HG02588 (cell line): ENCODE measurements at regions not wholly inside any gene's neighbourhood (a gene's known extent, or its start where the extent isn't known, plus 50 kb on each side); places are given as distances from the start of the nearest gene placed in this dataset.
"Not testable (repeated sequence)": the region's sequence is repeated elsewhere in the genome, so short reads cannot be mapped to it uniquely, and the experiment has no call there.

Experiments
- ATAC-seq: cut with Tn5 transposase; IDR thresholded peaks from one replicate; pipeline ENCODE4 v1.9.1; 2021; ENCODE audit warnings: mild to moderate bottlenecking, moderate library complexity; ENCODE audit not compliant: unreplicated experiment

GRCh38 chr7:50251765-50252164 lies 52.8 kb upstream of the IKZF1 start:
- no peak for ATAC-seq

- ATAC-seq: no peak
These were observed 58.0 kb upstream of the IKZF1 start for GRCh38 chr7:50246551-50246950.

- ATAC-seq: not testable (repeated sequence)
These were observed 62.4 kb upstream of the IKZF1 start for GRCh38 chr7:50242111-50242510.

GRCh38 chr7:50240699-50241098 lies 63.8 kb upstream of the IKZF1 start:
- ATAC-seq: not testable (repeated sequence)

GRCh38 chr7:50229964-50230363 lies 74.6 kb upstream of the IKZF1 start:
- ATAC-seq: no peak

- no peak for ATAC-seq
These were observed 76.4 kb upstream of the IKZF1 start for GRCh38 chr7:50228148-50228547.

GRCh38 chr7:50227726-50228125 lies 76.8 kb upstream of the IKZF1 start:
- no peak for ATAC-seq

- ATAC-seq: no peak
These were observed 77.8 kb upstream of the IKZF1 start for GRCh38 chr7:50226669-50227068.

- ATAC-seq: no peak
These were observed 78.4 kb upstream of the IKZF1 start for GRCh38 chr7:50226145-50226544.

- no peak for ATAC-seq
These were observed 83.1 kb upstream of the IKZF1 start for GRCh38 chr7:50221433-50221832.

- no peak for ATAC-seq
These were observed 83.5 kb upstream of the IKZF1 start for GRCh38 chr7:50221028-50221427.

- no peak for ATAC-seq
These were observed 84.2 kb upstream of the IKZF1 start for GRCh38 chr7:50220273-50220672.

GRCh38 chr7:50217821-50218281 lies 86.7 kb upstream of the IKZF1 start:
- no peak for ATAC-seq

GRCh38 chr7:50217401-50217800 lies 87.1 kb upstream of the IKZF1 start:
- no peak for ATAC-seq

- ATAC-seq: no peak
These were observed 87.9 kb upstream of the IKZF1 start for GRCh38 chr7:50216626-50217025.

- no peak for ATAC-seq
These were observed 89.7 kb upstream of the IKZF1 start for GRCh38 chr7:50214771-50215170.

GRCh38 chr7:50214126-50214670 lies 90.3 kb upstream of the IKZF1 start:
- no peak for ATAC-seq

- no peak for ATAC-seq
These were observed 90.9 kb upstream of the IKZF1 start for GRCh38 chr7:50213622-50214017.

GRCh38 chr7:50212666-50213621 lies 91.6 kb upstream of the IKZF1 start:
- peak; percentile 41 for ATAC-seq

- no peak for ATAC-seq
These were observed 92.5 kb upstream of the IKZF1 start for GRCh38 chr7:50212016-50212325.

GRCh38 chr7:50211130-50212015 lies 93.1 kb upstream of the IKZF1 start:
- ATAC-seq: no peak
